ENCODE measurements at regions not wholly inside any gene's neighbourhood (a gene's known extent, or its start where the extent isn't known, plus 50 kb on each side); places are given as distances from the start of the nearest gene placed in this dataset.
"Not testable (repeated sequence)": the region's sequence is repeated elsewhere in the genome, so short reads cannot be mapped to it uniquely, and the experiment has no call there.

- no peak for DNase-seq
These were observed 241.5 kb downstream of the SATB2 start for GRCh38 chr2:199216253-199216652.

- no peak for DNase-seq
These were observed 250.7 kb downstream of the SATB2 start for GRCh38 chr2:199207011-199207410.

- DNase-seq = no peak
These were observed 251.2 kb downstream of the SATB2 start for GRCh38 chr2:199206536-199206935.

GRCh38 chr2:199202964-199203363 is 254.8 kb downstream of the SATB2 start:
- no peak for DNase-seq

GRCh38 chr2:199201539-199201938 is 256.2 kb downstream of the SATB2 start:
- DNase-seq = no peak

- DNase-seq = no peak
These were observed 257.9 kb downstream of the SATB2 start for GRCh38 chr2:199199797-199200196.

GRCh38 chr2:199197448-199197847 is 260.3 kb downstream of the SATB2 start:
- no peak for DNase-seq

GRCh38 chr2:199196686-199197085 is 261.1 kb downstream of the SATB2 start:
- DNase-seq = no peak

GRCh38 chr2:199195927-199196502 is 261.7 kb downstream of the SATB2 start:
- no peak for DNase-seq

GRCh38 chr2:199191461-199191860 is 266.3 kb downstream of the SATB2 start:
- DNase-seq = no peak

GRCh38 chr2:199189229-199189628 is 268.5 kb downstream of the SATB2 start:
- DNase-seq = no peak

- no peak for DNase-seq
These were observed 271.4 kb downstream of the SATB2 start for GRCh38 chr2:199186301-199186751.

GRCh38 chr2:199185174-199185573 is 272.6 kb downstream of the SATB2 start:
- DNase-seq = not testable (repeated sequence)

- DNase-seq = no peak
These were observed 293.9 kb downstream of the SATB2 start for GRCh38 chr2:199163613-199164458.

- no peak for DNase-seq
These were observed 296.9 kb downstream of the SATB2 start for GRCh38 chr2:199160677-199161465.

- DNase-seq = no peak
These were observed 297.7 kb downstream of the SATB2 start for GRCh38 chr2:199160081-199160480.

- DNase-seq = no peak
These were observed 309.5 kb downstream of the SATB2 start for GRCh38 chr2:199148076-199148845.

GRCh38 chr2:199147216-199147615 is 310.5 kb downstream of the SATB2 start:
- DNase-seq = no peak

- no peak for DNase-seq
These were observed 313.2 kb downstream of the SATB2 start for GRCh38 chr2:199144546-199144945.

- no peak for DNase-seq
These were observed 313.7 kb downstream of the SATB2 start for GRCh38 chr2:199144036-199144435.

- peak; percentile 1 for DNase-seq
These were observed 321.1 kb downstream of the SATB2 start for GRCh38 chr2:199136681-199137080.

GRCh38 chr2:199136242-199136641 is 321.5 kb downstream of the SATB2 start:
- no peak for DNase-seq

GRCh38 chr2:199131876-199132275 is 325.9 kb downstream of the SATB2 start:
- no peak for DNase-seq
